ENCODE measurements at regions not wholly inside any gene's neighbourhood (a gene's known extent, or its start where the extent isn't known, plus 50 kb on each side); places are given as distances from the start of the nearest gene placed in this dataset.

DNA sequence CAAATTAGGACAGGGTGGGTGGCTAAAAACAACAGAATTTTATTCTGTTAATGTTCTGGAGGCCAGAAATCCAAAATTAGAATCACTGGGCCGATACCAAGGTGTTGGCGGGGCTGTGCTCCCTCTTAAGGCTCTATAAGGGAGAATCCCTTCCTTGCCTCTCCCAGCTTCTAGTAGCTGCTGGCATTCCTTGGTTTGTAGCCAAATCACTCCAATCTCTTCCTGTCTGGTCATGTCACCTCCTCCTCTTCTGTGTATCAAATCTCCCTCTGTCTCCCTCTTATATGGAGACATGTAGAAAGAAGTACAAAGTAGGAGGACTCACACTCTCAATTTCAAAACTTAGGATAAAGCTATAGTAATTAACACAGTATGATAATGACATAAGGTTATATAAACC is 102.9 kb upstream of the SIRPA start:
- TF ChIP-seq EZH2 (IDR thresholded peaks at IDR 0.05; ENCODE audit: insufficient read depth, poor library complexity, severe bottlenecking) (no peak), EZH2phosphoT487 (IDR thresholded peaks at IDR 0.05; ENCODE audit: insufficient read depth, low read depth) (no peak)

All from GM23248 (cell line).